ENCODE measurements at regions not wholly inside any gene's neighbourhood (a gene's known extent, or its start where the extent isn't known, plus 50 kb on each side); places are given as distances from the start of the nearest gene placed in this dataset.

DNA sequence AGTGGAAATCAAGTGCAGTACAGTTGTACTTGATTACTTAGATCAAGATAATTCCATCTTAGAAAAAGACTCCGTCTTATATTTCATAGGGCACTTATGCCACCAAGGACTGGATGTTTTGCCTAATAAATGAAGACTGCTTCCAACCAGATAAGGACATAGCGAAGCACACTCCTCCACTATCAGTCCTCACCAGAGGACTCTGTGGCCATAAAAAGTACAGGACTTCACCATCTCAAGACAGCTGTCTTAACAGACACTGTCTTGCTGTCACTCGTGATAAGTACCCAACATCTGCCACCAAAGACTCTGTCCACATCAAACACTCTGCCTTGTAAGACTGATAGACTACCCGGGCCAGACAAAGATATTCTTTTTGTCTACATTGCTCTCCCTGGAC is 352.0 kb downstream of the TRAM1L1 start:
- Mint-ChIP-seq H3K9me3 (no peaks in the 10 kb centered on the region), H3K27me3 (ENCODE audit: low read depth) (no peaks in the 10 kb centered on the region), H3K4me3 (no peak overlapping the region), H3K36me3 (ENCODE audit: low read depth) (no peaks in the 10 kb centered on the region), H3K27ac (no peak overlapping the region), H3K4me1 (no peaks in the 10 kb centered on the region)
- TF ChIP-seq, protein P1, sequence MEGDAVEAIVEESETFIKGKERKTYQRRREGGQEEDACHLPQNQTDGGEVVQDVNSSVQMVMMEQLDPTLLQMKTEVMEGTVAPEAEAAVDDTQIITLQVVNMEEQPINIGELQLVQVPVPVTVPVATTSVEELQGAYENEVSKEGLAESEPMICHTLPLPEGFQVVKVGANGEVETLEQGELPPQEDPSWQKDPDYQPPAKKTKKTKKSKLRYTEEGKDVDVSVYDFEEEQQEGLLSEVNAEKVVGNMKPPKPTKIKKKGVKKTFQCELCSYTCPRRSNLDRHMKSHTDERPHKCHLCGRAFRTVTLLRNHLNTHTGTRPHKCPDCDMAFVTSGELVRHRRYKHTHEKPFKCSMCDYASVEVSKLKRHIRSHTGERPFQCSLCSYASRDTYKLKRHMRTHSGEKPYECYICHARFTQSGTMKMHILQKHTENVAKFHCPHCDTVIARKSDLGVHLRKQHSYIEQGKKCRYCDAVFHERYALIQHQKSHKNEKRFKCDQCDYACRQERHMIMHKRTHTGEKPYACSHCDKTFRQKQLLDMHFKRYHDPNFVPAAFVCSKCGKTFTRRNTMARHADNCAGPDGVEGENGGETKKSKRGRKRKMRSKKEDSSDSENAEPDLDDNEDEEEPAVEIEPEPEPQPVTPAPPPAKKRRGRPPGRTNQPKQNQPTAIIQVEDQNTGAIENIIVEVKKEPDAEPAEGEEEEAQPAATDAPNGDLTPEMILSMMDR (IDR thresholded peaks at IDR 0.05; ENCODE audit: unreplicated experiment in 3 of 3), result no peak

DNA sequence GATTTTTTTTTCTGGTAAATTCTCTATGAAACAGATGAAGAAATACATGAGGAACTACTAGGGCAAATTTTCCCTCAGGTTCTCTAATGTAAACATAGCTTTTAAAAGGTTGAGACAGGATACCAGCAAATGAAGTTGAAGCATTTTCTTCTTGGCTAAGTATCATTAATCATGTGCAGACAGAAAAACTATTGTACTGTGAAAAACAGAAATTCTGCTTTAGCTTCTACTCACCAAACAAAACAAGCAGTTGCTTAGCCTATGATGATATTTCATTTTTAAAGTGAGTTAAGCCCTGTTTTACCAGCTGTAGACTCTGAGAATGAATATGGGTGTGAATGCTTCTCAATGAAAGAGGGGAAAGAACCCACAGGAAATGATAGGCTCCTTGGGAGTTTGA is 358.9 kb downstream of the TRAM1L1 start:
- Mint-ChIP-seq H3K9me3 (no peaks in the 10 kb centered on the region), H3K36me3 (ENCODE audit: low read depth) (no peaks in the 10 kb centered on the region), H3K27me3 (ENCODE audit: low read depth) (no peaks in the 10 kb centered on the region), H3K27ac (peak overlapping the region in 2 of 3 experiments; percentile 10 to 41), H3K4me3 (no peak overlapping the region), H3K4me1 (no peaks in the 10 kb centered on the region)
- TF ChIP-seq, protein P1 (IDR thresholded peaks at IDR 0.05; ENCODE audit: unreplicated experiment in 3 of 3), result no peak

DNA sequence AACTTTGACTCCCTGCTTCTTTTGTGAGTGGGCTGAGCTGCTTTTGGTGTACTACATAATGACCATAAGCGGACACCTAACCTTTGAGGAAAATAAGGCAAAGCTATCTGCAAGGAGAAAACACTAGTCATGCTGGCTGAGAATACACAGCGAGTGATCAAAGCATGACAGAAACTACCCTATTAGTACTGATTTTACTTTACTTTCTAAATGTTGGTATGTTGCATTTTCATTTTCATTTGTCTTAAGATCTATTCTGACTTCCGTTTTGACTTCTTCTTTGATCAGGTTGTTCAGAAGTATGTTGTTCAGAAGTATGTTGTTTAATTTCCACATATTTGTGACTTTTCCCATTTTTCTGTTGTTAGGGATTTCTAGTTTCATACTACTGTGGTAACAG is 361.1 kb downstream of the TRAM1L1 start:
- Mint-ChIP-seq H3K4me1 (no peaks in the 10 kb centered on the region), H3K27ac (no peak overlapping the region), H3K27me3 (ENCODE audit: low read depth) (no peaks in the 10 kb centered on the region), H3K4me3 (no peak overlapping the region), H3K36me3 (ENCODE audit: low read depth) (no peaks in the 10 kb centered on the region), H3K9me3 (no peaks in the 10 kb centered on the region)
- TF ChIP-seq, protein P1 (IDR thresholded peaks at IDR 0.05; ENCODE audit: unreplicated experiment in 3 of 3), result no peak

DNA sequence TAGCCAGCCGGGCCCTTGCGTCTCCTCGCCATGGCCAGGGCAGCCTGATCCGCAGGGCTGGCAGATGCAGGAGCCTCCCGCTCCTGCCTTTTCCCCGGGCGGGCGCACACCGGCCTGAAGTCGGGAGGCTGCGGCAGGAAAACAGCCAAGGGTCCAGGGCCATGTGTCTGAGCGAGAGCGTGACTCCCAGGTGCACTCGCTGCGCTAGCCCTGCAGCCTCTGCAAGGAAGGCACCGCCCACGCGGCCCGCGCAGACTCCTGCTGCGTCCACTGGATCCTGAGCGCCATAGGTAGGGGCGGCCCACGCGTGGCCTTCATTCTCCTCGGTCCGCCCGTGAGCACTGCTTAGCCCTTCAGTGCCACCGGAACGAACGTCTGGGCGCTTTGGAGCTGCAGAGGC is 379.9 kb downstream of the TRAM1L1 start:
- Mint-ChIP-seq H3K36me3 (ENCODE audit: low read depth) (no peaks in the 10 kb centered on the region), H3K4me3 (no peak overlapping the region), H3K9me3 (peaks cover 11% of the 10 kb centered on the region), H3K27ac (no peak overlapping the region), H3K4me1 (no peaks in the 10 kb centered on the region), H3K27me3 (ENCODE audit: low read depth) (peaks cover 3% of the 10 kb centered on the region)
- TF ChIP-seq, protein P1 (IDR thresholded peaks at IDR 0.05; ENCODE audit: unreplicated experiment in 3 of 3), result no peak

DNA sequence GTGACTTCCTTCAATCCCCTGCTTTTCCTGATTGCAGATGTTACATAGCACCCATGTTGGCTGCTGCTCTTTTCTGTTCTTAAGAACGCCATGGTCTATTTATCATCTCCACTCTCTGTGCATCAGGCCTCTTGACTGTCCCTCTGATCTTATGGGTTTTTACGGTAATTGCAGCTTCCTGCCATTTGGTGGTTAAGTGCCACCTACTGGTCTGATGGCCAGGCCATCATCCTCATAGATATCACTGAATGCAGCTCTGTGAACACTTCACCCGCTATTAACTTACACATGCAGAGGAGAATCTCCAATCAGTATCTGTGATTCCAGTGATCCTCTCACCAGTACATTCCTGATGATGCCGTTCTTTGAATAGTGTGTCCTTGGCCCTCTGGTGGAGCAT is 382.4 kb downstream of the TRAM1L1 start:
- Mint-ChIP-seq H3K4me3 (no peak overlapping the region), H3K36me3 (ENCODE audit: low read depth) (no peaks in the 10 kb centered on the region), H3K27me3 (ENCODE audit: low read depth) (peaks cover 3% of the 10 kb centered on the region), H3K27ac (no peak overlapping the region), H3K9me3 (peaks cover 15% of the 10 kb centered on the region), H3K4me1 (no peaks in the 10 kb centered on the region)
- TF ChIP-seq, protein P1 (IDR thresholded peaks at IDR 0.05; ENCODE audit: unreplicated experiment in 3 of 3), result no peak

DNA sequence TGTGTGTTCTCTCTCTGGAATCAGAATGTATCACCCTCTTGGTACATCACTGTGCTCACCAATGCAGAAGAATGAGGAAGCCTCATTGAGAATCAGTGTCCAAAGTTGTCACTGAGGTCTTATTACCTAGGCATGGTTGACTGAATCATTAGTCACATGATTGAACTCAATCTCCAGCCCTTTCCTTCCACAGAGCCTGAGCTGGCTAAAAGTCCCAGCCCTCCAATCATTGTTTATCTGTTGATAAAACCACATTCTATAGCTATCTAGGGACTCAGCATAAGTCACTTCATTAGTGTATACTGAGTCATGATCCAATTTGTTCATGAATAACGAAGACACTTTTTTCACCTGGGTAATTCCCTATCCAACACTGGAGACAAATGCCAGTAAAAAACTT is 396.8 kb downstream of the TRAM1L1 start:
- H3K27ac Mint-ChIP-seq, result no peak overlapping the region
- no peak overlapping the region for H3K4me3 Mint-ChIP-seq
- no peaks in the 10 kb centered on the region for H3K27me3 Mint-ChIP-seq (ENCODE audit: low read depth)
- H3K4me1 Mint-ChIP-seq, result no peaks in the 10 kb centered on the region
- H3K36me3 Mint-ChIP-seq (ENCODE audit: low read depth), result no peaks in the 10 kb centered on the region
- H3K9me3 Mint-ChIP-seq, result peaks cover 2% of the 10 kb centered on the region
- TF ChIP-seq, protein P1 (IDR thresholded peaks at IDR 0.05; ENCODE audit: unreplicated experiment in 3 of 3), result no peak

Measured in nephron (organoid).